ENCODE measurements at regions not wholly inside any gene's neighbourhood (a gene's known extent, or its start where the extent isn't known, plus 50 kb on each side); places are given as distances from the start of the nearest gene placed in this dataset.

- no peak for TF ChIP-seq POLR2A (IDR thresholded peaks at IDR 0.05)
- no peak for TF ChIP-seq CTCF (IDR thresholded peaks at IDR 0.05)
- Histone ChIP-seq H3K27me3 (no peaks in the 10 kb centered on the region), H3K36me3 (replicated peaks in 1 of 2) (no peaks in the 10 kb centered on the region), H3K27ac (peak overlapping the region in 1 of 5 donors; percentile 3), H3K9me3 (replicated peaks in 1 of 3) (no peaks in the 10 kb centered on the region), H3K4me1 (replicated peaks in 1 of 2) (peaks cover 0 to 22% of the 10 kb centered on the region in 2 donors), H3K4me3 (no peak overlapping the region)
- no peak for DNase-seq
- intact Hi-C loops (cut with DNase I): loop anchor here in 1 of 2 donors (10.0 kb wide), 1 partner anchor 141 kb away; no protein-coding TSS in a partner anchor
- WGBS, 4 donors: 87 to 96% (median 89%) methylated on average over 1 of the region's 1 CpG
Measured at GRCh38 chr2:234285541-234285940, 211.3 kb downstream of the ARL4C start.

DNA sequence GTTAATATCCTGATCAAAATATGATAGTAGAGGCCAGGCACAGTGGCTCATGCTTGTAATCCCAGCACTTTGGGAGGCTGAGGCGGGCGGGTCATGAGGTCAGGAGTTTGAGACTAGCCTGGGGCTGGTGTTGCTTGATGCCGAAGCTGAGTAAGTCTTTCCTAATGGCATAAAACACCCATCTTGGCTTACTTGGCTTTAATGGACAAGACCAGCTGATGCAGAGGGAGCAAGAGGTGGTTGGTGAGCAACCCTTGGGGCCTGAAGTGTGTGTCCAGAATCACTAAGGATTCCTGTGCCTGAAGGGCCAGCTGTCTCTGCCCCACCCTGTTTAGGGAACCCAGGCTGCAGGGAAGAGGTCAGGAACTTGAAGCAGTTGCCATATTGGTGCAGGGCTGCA, 217.2 kb downstream of the ARL4C start:
- intact Hi-C loops (cut with DNase I): loop anchor here in 1 of 2 donors (10.0 kb wide), 1 partner anchor 135 kb away; no protein-coding TSS in a partner anchor
- WGBS, 4 donors: 46 to 82% (median 79%) methylated on average over 3 of the region's 3 CpGs

DNA sequence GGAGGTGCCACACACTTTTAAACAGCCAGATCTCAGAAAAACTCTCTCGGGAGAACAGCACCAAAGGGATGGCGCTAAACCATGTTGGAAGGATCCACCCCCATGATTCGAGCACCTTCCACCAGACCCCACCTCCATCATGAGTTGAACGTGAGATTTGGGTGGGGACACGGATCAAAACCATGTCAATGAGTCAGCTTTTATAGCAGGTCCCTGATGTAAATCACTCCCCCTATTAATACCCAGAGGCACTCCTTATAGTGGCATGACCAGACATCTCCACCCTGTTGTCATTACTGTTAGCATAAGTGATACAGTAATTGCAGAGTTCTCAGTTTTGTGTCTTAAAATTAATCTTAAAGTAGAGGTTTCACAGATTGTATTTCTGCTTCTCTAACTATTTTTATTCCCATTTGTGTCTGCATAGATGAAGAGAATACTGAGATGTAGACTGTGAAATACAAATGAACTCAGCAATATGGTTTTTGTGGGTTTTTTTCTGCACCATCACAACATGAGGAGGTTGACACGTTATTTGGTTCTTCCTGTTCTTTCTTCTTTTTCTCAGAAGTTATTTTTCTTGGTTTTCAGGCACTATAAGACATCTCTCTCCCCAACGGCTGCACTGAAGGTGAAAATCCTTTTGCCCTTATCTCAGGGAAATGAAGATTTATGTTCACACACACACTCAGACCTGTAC, 218.2 kb downstream of the ARL4C start:
- Histone ChIP-seq H3K9me3 (replicated peaks in 1 of 3) (no peaks in the 10 kb centered on the region), H3K4me3 (no peak overlapping the region), H3K36me3 (replicated peaks in 1 of 2) (no peaks in the 10 kb centered on the region), H3K27ac (no peak overlapping the region), H3K27me3 (no peaks in the 10 kb centered on the region), H3K4me1 (replicated peaks in 1 of 2) (no peaks in the 10 kb centered on the region)
- no peak for DNase-seq
- 78 to 86% (median 81%) methylated on average over 7 of the region's 7 CpGs for WGBS, 4 donors
- TF ChIP-seq POLR2A (IDR thresholded peaks at IDR 0.05) (no peak), CTCF (IDR thresholded peaks at IDR 0.05) (no peak)
- intact Hi-C loops (cut with DNase I): no loop called here

More for the DNA sequence above, 217.2 kb downstream of the ARL4C start:
- Histone ChIP-seq H3K4me3 (no peak overlapping the region), H3K9me3 (replicated peaks in 1 of 3) (no peaks in the 10 kb centered on the region), H3K4me1 (replicated peaks in 1 of 2) (no peaks in the 10 kb centered on the region), H3K36me3 (replicated peaks in 1 of 2) (no peaks in the 10 kb centered on the region), H3K27me3 (no peaks in the 10 kb centered on the region), H3K27ac (no peak overlapping the region)
- no peak for DNase-seq
- TF ChIP-seq CTCF (IDR thresholded peaks at IDR 0.05): no peak
- TF ChIP-seq POLR2A (IDR thresholded peaks at IDR 0.05): no peak

GRCh38 chr2:234275515-234275914, 221.4 kb downstream of the ARL4C start:
- H3K36me3 ChIP-seq (replicated peaks in 1 of 2): no peaks in the 10 kb centered on the region
- intact Hi-C loops (cut with DNase I): no loop called here
- H3K27me3 ChIP-seq: peaks cover 3% of the 10 kb centered on the region
- no peaks in the 10 kb centered on the region for H3K4me1 ChIP-seq (replicated peaks in 1 of 2)
- TF ChIP-seq POLR2A (IDR thresholded peaks at IDR 0.05) (no peak), CTCF (IDR thresholded peaks at IDR 0.05) (no peak)
- no peak overlapping the region for H3K4me3 ChIP-seq
- H3K27ac ChIP-seq: no peak overlapping the region
- WGBS, 4 donors: 58 to 94% (median 81%) methylated on average over 1 to 2 of the region's 2 CpGs
- H3K9me3 ChIP-seq (replicated peaks in 1 of 3): no peaks in the 10 kb centered on the region
- no peak for DNase-seq
